ENCODE measurements at regions not wholly inside any gene's neighbourhood (a gene's known extent, or its start where the extent isn't known, plus 50 kb on each side); places are given as distances from the start of the nearest gene placed in this dataset.

DNA sequence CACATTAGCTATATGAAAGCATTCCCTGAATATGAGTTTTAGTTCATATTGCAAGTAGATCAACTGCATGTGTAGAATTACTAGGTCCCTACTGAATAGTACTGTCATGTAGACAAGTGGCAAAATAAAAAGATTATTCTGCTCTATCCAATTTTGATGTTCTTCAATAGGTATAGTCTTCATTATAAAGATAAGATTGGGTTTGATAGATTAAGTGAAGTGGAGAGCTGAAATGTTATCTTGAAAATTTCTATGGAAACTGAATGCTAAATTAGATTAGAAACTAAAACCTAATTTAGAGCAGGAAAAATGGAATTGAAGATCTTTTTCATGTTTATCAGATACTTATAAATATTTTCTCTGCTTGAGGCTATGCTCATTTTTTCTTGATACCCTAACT lies 1610.0 kb downstream of the BRINP3 start:
- Mint-ChIP-seq H3K4me1 (ENCODE audit: low read depth) (no peaks in the 10 kb centered on the region), H3K27me3 (no peaks in the 10 kb centered on the region), H3K36me3 (ENCODE audit: low read depth) (no peaks in the 10 kb centered on the region), H3K4me3 (no peak overlapping the region), H3K9me3 (peaks cover 21% of the 10 kb centered on the region), H3K27ac (no peak overlapping the region)
- intact Hi-C loops (cut with micrococcal nuclease) = no loop called here

DNA sequence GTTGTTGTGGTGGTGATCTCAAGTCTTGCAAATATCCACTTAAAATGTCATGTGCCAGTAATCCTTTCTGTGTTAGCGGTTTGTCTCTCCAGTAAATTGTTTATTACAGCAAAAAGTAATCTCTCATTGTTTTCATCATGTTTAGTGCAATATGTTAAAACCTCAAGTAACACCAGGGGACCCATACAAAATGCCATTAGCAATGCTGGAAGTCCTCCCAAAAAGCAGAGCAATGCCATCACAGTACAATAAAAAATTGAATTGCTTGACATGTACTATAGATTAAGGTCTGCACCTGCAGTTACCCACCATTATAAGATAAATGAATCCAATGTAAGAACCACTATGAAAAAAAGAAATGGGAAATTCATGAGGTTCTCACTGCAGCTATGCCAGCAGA lies 1606.5 kb downstream of the BRINP3 start:
- Mint-ChIP-seq H3K4me1 (ENCODE audit: low read depth) (no peaks in the 10 kb centered on the region), H3K4me3 (no peak overlapping the region), H3K27me3 (no peaks in the 10 kb centered on the region), H3K27ac (no peak overlapping the region), H3K9me3 (peaks cover 16% of the 10 kb centered on the region), H3K36me3 (ENCODE audit: low read depth) (no peaks in the 10 kb centered on the region)
- intact Hi-C loops (cut with micrococcal nuclease) = no loop called here

DNA sequence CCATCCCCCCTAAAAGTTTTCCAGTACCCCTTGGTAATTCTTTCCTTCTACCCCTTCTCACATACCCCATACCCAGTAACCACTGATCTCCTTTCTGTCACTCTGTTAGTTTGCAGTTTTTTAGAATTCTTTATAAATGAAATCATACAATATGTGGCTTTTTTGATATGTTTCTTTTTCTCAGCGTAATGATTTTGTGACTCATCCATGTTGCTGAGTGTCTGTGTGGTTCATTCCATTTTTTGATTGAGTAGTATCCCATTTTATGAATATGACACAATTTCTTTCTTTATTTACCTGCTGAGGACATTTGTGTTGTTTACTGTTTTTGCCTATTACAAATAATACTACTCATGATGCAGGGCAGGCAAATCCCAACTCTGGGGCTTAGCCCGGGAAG lies 1605.3 kb downstream of the BRINP3 start:
- intact Hi-C loops (cut with micrococcal nuclease) = no loop called here
- H3K27me3 Mint-ChIP-seq = no peaks in the 10 kb centered on the region
- no peak overlapping the region for H3K4me3 Mint-ChIP-seq
- peaks cover 16% of the 10 kb centered on the region for H3K9me3 Mint-ChIP-seq
- no peaks in the 10 kb centered on the region for H3K36me3 Mint-ChIP-seq (ENCODE audit: low read depth)
- no peak overlapping the region for H3K27ac Mint-ChIP-seq
- H3K4me1 Mint-ChIP-seq (ENCODE audit: low read depth) = no peaks in the 10 kb centered on the region

DNA sequence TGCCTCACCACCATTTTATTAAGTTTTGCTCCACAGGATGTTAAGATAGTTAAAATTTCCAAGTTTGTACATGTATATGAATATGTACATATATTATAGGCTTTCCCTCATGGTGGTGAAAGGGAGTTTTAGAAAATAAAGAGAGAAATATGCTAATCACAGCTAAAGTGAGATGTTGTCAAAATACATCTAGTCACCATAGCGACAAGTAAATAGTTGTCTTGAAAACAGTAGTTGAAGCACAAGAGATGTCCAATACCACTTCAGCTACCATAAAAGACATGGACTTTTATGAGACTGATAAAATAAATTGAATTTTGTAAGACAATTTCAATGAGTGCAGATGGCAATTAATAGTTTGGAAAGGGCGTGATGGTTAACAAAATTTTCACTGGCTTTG lies 1600.0 kb downstream of the BRINP3 start:
- Mint-ChIP-seq H3K4me1 (ENCODE audit: low read depth) (no peaks in the 10 kb centered on the region), H3K27ac (no peak overlapping the region), H3K4me3 (no peak overlapping the region), H3K9me3 (peaks cover 20% of the 10 kb centered on the region), H3K27me3 (no peaks in the 10 kb centered on the region), H3K36me3 (ENCODE audit: low read depth) (no peaks in the 10 kb centered on the region)
- intact Hi-C loops (cut with micrococcal nuclease) = no loop called here

DNA sequence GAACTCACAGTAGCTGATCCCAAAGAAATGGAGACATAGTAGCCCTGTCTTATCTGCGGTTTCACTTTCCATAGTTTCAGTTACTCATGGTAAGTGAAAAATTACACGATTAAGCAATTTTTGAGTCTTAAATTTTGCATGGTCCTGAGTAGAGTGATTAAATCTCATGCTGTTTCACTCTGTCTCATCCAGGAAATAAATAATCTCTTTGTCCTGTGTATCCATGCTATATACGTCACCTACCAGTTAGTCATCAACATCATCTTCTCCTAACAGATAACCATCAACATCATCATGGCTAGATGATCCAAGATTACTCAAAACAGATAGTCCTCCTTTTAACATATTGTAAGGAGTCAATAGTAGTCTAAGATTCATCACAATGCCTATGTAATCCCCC lies 1589.3 kb downstream of the BRINP3 start:
- Mint-ChIP-seq H3K27ac (no peak overlapping the region), H3K4me3 (no peak overlapping the region), H3K36me3 (ENCODE audit: low read depth) (no peaks in the 10 kb centered on the region), H3K4me1 (ENCODE audit: low read depth) (no peaks in the 10 kb centered on the region), H3K27me3 (no peaks in the 10 kb centered on the region), H3K9me3 (peaks cover 32% of the 10 kb centered on the region)
- intact Hi-C loops (cut with micrococcal nuclease) = no loop called here

DNA sequence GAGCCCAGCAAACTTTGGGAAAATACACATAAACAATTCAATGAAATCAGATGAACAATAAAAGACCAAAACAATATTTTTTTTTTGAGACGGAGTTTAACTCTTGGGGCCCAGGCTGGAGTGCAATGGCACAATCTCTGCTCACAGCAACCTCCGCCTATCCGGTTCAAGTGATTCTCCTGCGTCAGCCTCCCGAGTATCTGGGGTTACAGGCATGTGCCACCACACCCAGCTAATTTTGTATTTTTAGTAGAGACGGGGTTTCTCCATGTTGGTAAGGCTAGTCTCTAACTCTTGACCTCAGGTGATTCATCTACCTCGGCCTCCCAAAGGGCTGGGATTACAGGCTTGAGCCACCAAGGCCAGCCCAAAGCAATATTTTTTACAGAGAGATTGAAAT lies 1588.5 kb downstream of the BRINP3 start:
- no peaks in the 10 kb centered on the region for H3K36me3 Mint-ChIP-seq (ENCODE audit: low read depth)
- H3K9me3 Mint-ChIP-seq = peaks cover 29% of the 10 kb centered on the region
- no peaks in the 10 kb centered on the region for H3K4me1 Mint-ChIP-seq (ENCODE audit: low read depth)
- H3K27me3 Mint-ChIP-seq = no peaks in the 10 kb centered on the region
- H3K4me3 Mint-ChIP-seq = no peak overlapping the region
- no peak overlapping the region for H3K27ac Mint-ChIP-seq
- intact Hi-C loops (cut with micrococcal nuclease) = no loop called here

DNA sequence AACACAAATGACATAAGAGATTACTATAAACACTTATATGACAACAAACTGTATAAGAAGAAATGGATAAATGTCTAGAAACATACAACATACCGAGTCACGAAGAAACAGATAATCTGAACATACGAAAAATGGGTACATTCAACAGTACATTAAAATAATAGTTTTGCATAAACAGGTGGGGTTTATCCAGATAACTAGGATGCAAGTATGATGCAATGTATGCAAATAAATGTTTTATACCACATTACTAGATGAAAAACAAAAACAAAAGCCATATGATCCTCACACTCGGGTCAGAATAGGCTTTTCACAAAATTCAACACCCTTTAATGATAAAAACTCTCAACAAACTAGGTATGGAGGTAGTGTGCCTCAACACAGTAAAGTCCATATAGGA lies 1585.7 kb downstream of the BRINP3 start:
- intact Hi-C loops (cut with micrococcal nuclease) = no loop called here
- H3K27me3 Mint-ChIP-seq = no peaks in the 10 kb centered on the region
- H3K27ac Mint-ChIP-seq = no peak overlapping the region
- H3K9me3 Mint-ChIP-seq = peaks cover 34% of the 10 kb centered on the region
- no peak overlapping the region for H3K4me3 Mint-ChIP-seq
- H3K4me1 Mint-ChIP-seq (ENCODE audit: low read depth) = no peaks in the 10 kb centered on the region
- H3K36me3 Mint-ChIP-seq (ENCODE audit: low read depth) = no peaks in the 10 kb centered on the region

DNA sequence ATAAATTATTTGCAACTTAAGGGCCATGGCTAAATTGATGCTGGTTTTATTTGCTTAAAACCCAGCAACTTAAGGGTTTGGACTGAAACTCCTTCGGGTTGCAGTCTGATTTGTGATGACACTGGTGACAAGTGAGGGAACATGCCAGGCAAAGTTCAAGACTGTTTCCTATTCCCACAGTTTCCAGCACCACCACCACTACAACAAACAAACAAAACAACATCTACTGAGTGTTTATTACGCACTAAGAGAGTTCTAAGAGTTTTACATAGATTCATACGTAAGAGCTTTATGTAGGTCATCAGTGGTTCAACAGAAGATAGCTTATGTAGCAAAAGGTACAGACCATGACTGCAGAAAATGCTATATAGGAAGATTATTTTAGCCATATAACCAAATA lies 1582.1 kb downstream of the BRINP3 start:
- Mint-ChIP-seq H3K36me3 (ENCODE audit: low read depth) (no peaks in the 10 kb centered on the region), H3K9me3 (peaks cover 19% of the 10 kb centered on the region)

DNA sequence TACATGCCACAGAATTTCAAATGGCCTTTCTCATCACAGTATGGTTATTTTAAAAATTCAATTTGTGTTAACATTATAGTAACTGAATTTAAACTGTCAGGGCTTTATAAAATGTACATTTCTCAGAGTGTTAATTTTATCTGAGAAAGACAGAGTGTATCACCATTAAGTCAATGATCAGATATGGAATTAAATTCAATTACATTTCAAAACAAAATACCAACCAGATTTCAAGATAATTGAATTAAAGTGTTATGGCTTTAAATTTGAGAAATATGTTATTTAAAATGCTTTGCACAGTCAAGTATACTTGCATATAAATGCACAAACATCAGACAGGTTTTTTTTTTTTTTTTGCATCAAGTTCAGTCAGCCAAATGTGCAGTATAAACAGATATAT lies 1574.4 kb downstream of the BRINP3 start:
- H3K36me3 Mint-ChIP-seq (ENCODE audit: low read depth) = no peaks in the 10 kb centered on the region

More for the DNA sequence above, 1582.1 kb downstream of the BRINP3 start:
- Mint-ChIP-seq H3K27me3 (no peaks in the 10 kb centered on the region), H3K4me3 (no peak overlapping the region), H3K4me1 (ENCODE audit: low read depth) (no peaks in the 10 kb centered on the region), H3K27ac (no peak overlapping the region)
- intact Hi-C loops (cut with micrococcal nuclease) = no loop called here

DNA sequence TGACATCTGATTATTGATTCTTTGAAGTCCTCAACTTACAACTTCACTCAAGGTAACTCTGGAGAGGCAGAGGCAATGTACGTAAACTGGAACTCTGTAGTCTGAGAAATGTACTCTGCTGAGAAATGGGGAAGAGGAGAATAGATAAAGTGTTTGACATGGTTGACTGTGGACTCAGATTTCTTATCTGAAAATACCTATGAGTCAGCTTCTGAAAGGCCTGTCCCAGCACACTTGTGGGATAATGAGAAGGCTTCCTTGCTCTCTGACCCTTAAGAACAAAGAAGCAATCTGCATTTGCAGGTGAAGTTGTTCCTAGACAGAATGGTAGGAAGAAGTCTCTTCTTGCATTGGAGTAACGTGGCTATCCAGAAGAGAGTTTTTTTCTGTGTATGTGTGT lies 1573.5 kb downstream of the BRINP3 start:
- H3K36me3 Mint-ChIP-seq (ENCODE audit: low read depth) = no peaks in the 10 kb centered on the region
- H3K4me1 Mint-ChIP-seq (ENCODE audit: low read depth) = no peaks in the 10 kb centered on the region
- intact Hi-C loops (cut with micrococcal nuclease) = no loop called here
- no peak overlapping the region for H3K4me3 Mint-ChIP-seq
- no peak overlapping the region for H3K27ac Mint-ChIP-seq
- H3K9me3 Mint-ChIP-seq = peaks cover 8% of the 10 kb centered on the region
- H3K27me3 Mint-ChIP-seq = no peaks in the 10 kb centered on the region

More for the DNA sequence above, 1574.4 kb downstream of the BRINP3 start:
- no peak overlapping the region for H3K27ac Mint-ChIP-seq
- no peak overlapping the region for H3K4me3 Mint-ChIP-seq
- no peaks in the 10 kb centered on the region for H3K4me1 Mint-ChIP-seq (ENCODE audit: low read depth)
- H3K9me3 Mint-ChIP-seq = peaks cover 8% of the 10 kb centered on the region
- no peaks in the 10 kb centered on the region for H3K27me3 Mint-ChIP-seq
- intact Hi-C loops (cut with micrococcal nuclease) = no loop called here

DNA sequence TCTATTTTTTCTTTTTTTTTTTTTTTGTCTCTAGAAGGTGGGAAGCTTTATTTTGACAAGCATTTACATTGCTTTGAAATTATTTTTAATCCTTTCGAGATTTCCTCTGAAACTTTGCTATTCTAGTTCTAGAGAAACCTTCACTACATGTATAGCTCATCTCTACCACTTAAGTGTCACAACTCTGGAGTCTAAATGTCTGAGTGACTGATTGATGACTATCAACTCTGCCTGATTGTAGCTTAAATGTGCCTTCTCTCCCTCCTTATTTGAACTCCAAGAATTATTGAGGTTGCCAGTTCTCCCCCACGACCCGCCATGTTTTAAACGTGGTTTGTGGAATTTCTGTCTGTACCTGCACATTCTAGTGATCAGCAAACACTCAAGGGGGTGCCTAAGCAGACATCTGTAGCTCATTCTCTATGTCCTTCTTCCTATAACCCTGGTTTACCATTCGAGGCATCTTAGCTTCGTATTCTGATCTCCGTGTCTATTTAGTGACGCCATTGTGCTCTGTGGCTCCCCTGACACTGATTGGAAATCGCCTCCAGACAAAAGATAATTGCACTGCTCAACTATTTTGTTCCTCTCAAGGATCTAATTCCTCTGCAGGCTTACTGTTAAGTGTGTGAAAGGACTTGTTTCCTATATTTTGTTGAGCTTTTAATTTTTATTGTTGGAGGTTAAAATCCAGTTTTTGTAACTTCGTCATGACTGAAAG lies 1570.6 kb downstream of the BRINP3 start:
- no peaks in the 10 kb centered on the region for H3K9me3 Mint-ChIP-seq
- H3K27me3 Mint-ChIP-seq = no peaks in the 10 kb centered on the region
- intact Hi-C loops (cut with micrococcal nuclease) = no loop called here
- H3K4me3 Mint-ChIP-seq = no peak overlapping the region
- H3K4me1 Mint-ChIP-seq (ENCODE audit: low read depth) = no peaks in the 10 kb centered on the region
- no peaks in the 10 kb centered on the region for H3K36me3 Mint-ChIP-seq (ENCODE audit: low read depth)
- H3K27ac Mint-ChIP-seq = no peak overlapping the region

DNA sequence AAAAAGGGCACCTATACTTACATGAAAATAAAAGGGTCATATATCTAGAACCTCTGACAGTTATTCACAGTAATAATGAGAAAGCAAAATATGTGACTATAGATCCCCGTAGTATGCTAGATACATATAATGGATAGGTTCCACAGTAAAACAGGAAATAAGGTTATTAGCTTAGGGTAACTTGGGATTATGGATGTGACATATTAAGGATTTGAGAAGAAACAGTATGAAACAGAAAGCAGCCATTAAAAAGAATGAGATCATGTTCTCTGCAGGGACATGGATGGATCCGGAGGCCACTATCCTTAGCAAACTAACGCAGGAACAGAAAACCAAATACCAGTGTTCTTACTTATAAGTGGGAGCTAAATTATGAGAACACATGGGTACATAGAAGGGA lies 1547.3 kb downstream of the BRINP3 start:
- Mint-ChIP-seq H3K9me3 (no peaks in the 10 kb centered on the region), H3K27ac (no peak overlapping the region), H3K27me3 (no peaks in the 10 kb centered on the region), H3K4me1 (ENCODE audit: low read depth) (no peaks in the 10 kb centered on the region), H3K4me3 (no peak overlapping the region), H3K36me3 (ENCODE audit: low read depth) (no peaks in the 10 kb centered on the region)
- intact Hi-C loops (cut with micrococcal nuclease) = no loop called here

DNA sequence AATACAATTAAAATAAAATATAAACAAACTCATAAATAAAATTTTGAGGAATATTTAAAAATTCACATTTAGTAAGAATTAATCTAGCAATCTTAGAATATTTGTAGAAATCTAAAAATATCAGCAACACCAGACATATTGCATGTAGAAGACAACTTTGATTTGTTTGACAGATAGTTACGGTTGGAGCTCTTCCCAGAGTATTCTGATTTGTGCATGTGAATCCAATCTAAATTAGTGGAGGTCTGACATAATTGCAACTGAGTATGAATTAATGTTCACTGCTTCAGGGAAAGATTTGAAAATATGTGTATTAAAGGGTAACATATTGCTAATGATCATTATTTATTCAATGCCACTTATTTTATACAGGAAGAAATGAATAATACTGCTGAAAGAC lies 1546.2 kb downstream of the BRINP3 start:
- Mint-ChIP-seq H3K4me3 (no peak overlapping the region), H3K36me3 (ENCODE audit: low read depth) (no peaks in the 10 kb centered on the region), H3K4me1 (ENCODE audit: low read depth) (no peaks in the 10 kb centered on the region), H3K9me3 (no peaks in the 10 kb centered on the region), H3K27me3 (no peaks in the 10 kb centered on the region), H3K27ac (no peak overlapping the region)
- intact Hi-C loops (cut with micrococcal nuclease) = no loop called here

DNA sequence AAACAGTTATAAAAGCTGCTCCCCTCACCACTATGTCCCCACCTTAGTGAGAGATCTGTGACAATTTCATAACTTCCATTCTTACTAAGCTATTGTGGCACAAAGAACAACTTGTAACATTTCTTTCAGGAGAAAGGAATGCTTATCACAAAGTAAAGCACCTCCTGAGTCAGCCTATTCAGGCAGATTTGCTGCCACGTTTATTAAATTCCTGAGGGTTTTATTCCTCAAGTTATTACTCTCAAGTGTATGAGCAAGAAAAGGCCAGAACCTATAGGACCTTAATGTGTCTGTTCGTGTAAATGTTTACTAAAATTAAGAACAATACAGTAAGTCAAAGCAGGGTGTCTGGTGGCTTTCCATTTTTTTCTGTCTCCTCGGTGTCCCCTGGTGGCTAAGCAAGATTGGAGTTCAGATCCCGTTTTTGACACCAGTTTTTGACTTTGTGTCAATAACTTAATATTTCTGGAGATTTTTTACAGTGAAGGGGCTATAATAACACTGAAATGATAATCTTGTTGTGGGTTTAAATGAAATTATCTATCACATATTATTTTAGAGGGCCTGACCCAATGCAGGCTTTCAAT lies 1539.6 kb downstream of the BRINP3 start:
- intact Hi-C loops (cut with micrococcal nuclease) = no loop called here
- Mint-ChIP-seq H3K27ac (no peak overlapping the region), H3K36me3 (ENCODE audit: low read depth) (no peaks in the 10 kb centered on the region), H3K9me3 (no peaks in the 10 kb centered on the region), H3K27me3 (no peaks in the 10 kb centered on the region), H3K4me3 (no peak overlapping the region), H3K4me1 (ENCODE audit: low read depth) (no peaks in the 10 kb centered on the region)

DNA sequence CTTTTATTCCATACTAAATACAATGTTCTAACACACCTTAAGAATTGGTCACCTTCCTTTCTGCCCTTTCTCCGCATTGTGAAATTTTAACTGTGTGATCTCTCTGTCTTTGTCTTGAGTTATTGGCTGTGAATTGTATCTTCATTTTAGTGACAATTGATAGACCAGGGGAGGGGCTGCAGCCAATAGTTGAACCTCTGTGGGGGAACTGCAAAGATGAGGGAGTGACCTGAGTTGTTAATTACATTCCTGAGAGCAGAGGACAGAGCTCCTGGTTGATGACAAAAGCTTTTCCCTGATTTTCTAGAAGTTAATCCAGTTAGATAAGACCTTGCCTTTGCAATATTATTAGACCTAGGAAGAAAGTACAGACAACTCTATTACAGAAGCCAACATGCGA lies 1535.7 kb downstream of the BRINP3 start:
- Mint-ChIP-seq H3K4me3 (no peak overlapping the region), H3K27me3 (no peaks in the 10 kb centered on the region), H3K36me3 (ENCODE audit: low read depth) (no peaks in the 10 kb centered on the region), H3K9me3 (no peaks in the 10 kb centered on the region), H3K27ac (no peak overlapping the region), H3K4me1 (ENCODE audit: low read depth) (no peaks in the 10 kb centered on the region)
- intact Hi-C loops (cut with micrococcal nuclease) = no loop called here

Data from dendritic cell treated with granulocyte-macrophage colony-stimulating factor and Interleukin-4, amounts not matched to agents 40 ng/mL and 50 ng/mL, for 4 days (primary cell).